Daoy (cell line): ENCODE measurements at regions not wholly inside any gene's neighbourhood (a gene's known extent, or its start where the extent isn't known, plus 50 kb on each side); places are given as distances from the start of the nearest gene placed in this dataset.
"Not testable (repeated sequence)": the region's sequence is repeated elsewhere in the genome, so short reads cannot be mapped to it uniquely, and the experiment has no call there.

Source experiments
- DNase-seq: peaks from one replicate; pipeline ENCODE4 v3.0.0-alpha.2; 2015; ENCODE audit warnings: low read depth

GRCh38 chrX:13381514-13381913 is 61.7 kb upstream of the ATXN3L start:
- DNase-seq: no peak

DNA sequence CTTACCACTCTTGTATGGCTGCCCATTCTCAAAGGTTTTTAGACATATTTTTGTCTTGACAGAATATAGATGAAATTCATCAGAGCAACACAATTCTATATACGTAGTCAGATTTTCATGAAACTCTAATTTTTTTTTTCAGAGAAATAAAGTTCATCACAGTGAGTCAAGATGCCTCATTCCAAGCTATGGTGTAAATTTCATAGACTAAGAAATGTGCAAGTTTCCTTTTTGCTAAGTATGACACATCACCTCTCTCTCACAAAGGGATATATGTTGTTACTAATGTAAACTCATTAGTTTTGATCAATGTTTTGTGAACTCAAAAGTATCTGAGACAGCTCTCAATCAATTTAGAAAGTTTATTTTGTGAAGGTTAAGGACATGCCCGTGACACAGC is 60.4 kb upstream of the ATXN3L start:
- no peak for DNase-seq

- not testable (repeated sequence) for DNase-seq
Measured at GRCh38 chrX:13378562-13379518, 59.0 kb upstream of the ATXN3L start.

DNA sequence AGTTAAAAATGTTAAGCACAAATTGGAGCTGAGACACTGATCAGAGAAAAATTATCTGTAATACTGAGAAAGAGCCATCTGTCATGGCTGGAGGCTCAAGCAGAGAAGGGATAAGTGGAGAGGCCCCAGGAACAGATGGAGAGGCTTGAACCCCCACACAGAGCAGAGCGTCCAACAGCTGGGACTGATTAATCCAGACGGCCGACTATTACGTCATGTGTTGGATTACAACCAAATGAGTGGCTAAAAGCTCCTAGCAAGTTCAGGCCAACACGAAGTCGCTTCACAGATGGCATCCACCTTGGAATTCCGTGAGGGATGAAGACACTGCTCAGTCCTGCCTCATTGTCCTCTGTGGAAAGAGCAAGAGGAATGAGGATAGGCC is 57.7 kb upstream of the ATXN3L start:
- DNase-seq: peak; percentile 74

- DNase-seq: peak; percentile 79
Measured at GRCh38 chrX:13376857-13377549, 57.1 kb upstream of the ATXN3L start.

DNA sequence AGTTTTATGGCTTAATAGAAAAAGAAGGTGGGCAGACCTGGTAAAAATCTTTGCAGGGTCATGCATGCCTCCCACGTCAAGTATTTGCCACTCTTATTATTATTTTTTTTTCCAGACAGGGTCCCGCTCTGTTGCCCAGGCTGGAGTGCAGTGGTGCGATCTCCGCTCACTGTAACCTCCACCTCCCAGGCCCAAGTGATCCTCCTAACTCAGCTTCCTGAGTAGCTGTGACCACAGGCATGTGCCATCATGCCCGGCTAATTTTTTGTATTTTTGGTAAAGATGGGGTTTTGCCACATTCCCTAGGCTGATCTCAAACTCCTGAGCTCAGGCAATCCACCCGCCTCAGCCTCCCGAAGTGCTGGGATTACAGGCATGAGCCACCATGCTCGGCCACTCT is 55.7 kb upstream of the ATXN3L start:
- not testable (repeated sequence) for DNase-seq

DNA sequence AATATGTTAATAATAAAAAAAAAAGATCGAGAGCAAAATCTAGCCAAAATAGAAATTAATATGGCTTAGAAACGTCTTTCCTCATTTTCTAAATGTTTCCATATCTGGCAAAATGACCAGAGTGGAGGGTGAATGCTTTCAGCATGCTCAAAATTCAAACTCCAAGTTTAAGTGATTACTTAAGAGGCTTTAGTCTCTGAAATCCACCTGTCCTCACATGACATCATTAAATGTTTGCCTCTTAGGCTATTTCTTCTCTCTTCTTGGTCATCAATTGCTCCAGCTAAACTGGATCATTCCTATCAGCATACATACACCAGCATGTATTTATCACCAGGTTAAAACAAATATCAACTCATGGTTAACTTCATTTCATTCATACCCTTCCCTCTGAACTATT is 54.5 kb upstream of the ATXN3L start:
- no peak for DNase-seq

DNA sequence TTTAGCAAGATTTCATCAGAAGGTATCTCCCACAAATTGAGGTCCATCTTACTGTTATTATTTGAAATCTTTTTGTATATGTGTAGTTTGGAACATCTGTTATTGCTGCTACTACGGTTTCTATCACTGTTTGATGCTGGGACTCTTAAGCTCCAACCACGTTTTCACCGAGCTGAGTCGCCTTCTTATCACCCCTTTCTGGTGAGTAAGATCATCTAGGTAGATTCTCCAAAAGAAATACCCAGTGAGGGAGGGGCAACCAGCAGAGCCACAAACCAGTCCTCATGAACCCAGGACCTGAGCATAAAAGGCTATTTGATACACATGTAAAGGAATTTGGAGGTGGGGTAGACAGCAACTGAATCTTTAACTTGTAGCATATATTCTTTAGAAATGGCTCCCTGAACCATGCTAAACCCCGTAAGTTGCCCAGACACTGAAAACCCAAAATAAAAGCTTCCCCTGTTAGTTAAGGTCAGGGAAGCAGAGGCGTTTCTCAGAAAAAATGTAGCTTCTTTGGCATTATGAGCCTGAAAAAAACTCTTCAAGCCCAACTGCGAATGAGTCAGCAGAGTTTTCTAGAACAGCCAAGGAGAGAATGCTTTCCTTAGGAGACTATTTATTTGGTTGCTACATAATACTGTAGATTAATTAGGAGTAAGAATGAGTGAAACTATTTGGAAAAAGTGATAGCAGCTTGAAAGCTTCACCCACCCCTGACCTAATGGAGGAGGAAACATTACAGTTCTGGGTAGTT is 53.8 kb upstream of the ATXN3L start:
- peak; percentile 12 for DNase-seq

DNA sequence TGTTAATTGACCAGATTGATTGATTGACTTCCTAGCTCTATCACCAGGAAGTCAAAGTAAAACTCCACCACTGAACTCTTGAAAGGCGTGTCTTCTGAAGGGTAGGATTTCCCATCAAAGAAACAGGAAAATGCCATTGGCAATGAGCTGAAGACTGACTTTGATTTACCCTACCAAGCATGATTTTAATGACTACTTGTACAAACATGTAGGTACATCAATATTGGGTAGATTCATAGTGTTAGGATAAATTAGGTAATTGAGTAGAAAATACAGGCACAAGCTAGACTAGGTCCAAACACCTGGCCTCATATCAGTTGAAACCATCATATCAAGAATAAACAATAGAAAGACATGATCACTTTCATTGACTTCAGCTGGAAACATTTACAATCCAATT is 53.2 kb upstream of the ATXN3L start:
- DNase-seq: no peak

- no peak for DNase-seq
Measured at GRCh38 chrX:13372203-13372980, 52.5 kb upstream of the ATXN3L start.

GRCh38 chrX:13371186-13371585 is 51.3 kb upstream of the ATXN3L start:
- DNase-seq: no peak

GRCh38 chrX:13370713-13371112 is 50.9 kb upstream of the ATXN3L start:
- no peak for DNase-seq
